ENCODE measurements at regions not wholly inside any gene's neighbourhood (a gene's known extent, or its start where the extent isn't known, plus 50 kb on each side); places are given as distances from the start of the nearest gene placed in this dataset.

DNA sequence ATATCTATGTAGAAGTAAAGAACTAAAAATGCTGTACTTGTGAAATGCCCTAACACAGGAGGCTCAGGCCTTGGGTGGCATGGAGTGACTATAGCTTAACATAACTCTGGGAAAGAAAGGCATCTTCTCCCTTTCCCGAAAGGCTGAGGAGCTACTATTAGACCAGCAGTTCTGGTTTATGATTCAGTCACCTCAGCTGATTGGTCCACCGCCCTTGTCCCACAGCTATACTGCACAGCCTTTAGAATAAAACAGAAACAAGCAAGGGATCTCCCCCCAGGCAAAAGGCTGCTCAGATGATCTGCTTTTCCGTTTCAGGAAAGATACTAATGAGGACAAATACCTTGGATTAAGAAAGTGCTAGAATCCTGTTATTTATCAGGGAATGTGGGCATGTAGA, 171.3 kb downstream of the SNCA start:
- FAIRE-seq, result no peak
- DNase-seq (ENCODE audit: insufficient read length, low spot score), result no peak

DNA sequence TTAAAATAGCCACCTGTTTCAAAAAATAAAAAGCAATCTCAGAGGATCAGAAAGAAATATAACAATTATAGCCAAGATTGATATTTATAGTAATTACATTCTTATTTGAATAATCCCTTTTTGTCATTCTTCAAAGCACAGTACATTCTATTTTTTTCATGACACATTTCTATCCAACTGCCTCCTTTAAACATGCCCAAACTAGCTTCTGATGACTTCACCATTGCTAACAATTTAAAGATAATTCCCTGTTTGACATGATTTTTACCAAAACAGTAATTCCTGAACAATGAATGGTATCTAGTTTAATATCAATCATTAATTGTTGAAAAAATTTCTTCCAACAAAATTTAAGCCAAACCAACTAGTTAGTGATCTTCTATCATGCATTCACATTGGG, 172.4 kb downstream of the SNCA start:
- DNase-seq (ENCODE audit: insufficient read length, low spot score), result no peak

DNA sequence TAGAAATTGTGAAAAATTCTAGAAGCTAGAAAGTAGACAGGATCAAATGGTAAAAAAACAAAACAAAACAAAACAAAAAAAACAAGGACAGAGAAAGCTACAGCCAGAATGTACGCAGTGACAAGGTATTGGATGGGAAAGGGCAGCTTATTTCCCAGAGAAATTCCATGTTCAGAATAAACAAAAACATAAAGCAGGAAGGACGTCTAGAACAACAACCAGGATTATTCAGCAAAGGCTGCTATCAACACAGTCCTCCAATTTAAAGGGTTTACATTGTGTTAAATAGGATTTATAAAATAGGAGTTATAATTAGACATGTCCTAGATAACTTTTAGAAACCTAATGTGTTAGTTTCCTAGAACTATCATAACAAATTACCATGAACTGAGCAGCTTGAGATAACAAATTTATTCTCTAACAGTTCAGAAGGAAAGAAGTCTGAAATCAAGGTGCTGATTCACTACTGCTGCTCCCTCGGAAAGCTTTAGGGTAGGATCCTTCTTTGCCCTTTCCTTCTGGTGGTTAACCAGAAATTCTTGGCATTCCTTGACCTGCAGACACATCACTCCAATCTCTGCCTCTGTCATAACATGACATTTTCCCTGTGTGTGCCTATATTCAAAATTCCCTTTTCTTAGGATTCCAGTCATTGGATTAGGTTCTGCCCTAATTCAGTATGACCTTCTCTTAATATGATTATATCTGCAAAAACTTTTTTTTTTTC, 175.6 kb downstream of the SNCA start:
- peak; percentile 14 for DNase-seq (ENCODE audit: insufficient read length, low spot score)

More for the DNA sequence above, 172.4 kb downstream of the SNCA start:
- no peak for FAIRE-seq

DNA sequence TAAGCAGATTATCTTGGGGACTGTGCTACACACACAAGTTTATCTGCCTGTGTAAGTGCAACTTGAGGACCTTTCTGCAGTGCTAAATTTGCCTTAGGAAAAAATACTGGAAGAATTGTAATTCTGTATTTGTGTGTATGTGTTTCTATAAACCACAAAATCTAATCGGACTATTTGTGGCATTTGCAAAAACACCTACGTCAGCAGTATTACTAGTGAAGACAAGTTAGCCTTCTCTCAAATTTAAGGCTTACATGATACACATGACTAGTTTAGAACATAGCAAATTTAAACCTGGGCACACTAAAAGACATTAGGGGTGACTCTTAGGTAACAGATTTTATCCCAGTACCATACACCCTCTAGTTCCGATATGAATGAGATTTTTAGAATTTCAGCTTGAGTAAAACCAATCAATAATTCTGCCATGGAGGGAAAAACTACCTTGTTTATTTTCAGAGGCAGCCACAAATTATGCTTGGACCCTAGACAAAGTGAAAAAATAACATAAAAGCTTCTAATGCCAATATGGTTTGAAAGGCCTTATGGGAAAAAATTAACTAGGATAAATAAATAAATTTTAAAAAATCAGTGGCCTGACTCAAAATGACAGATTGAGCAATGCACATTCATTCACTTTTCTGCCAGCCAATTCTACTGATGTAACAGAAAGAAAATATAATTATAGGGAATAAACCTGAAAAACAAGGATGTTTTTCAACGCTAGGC, 176.4 kb downstream of the SNCA start:
- no peak for FAIRE-seq
- DNase-seq (ENCODE audit: insufficient read length, low spot score), result no peak

More for the DNA sequence above, 175.6 kb downstream of the SNCA start:
- no peak for FAIRE-seq

DNA sequence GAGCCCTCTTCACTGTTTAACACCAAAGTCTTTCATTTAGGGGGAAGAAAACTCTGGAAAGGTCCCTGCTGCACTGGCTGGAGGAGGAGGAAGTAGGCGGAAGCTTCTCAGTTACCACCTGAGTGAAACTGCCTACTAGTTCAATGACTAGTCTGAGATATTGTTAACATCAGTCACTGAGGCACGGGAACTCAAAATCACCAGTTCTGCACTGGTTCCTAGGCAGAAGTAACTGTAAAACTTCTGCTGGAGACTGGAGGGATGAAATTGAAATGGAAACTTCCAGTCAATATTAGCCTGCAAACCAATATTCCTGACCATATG, 178.3 kb downstream of the SNCA start:
- DNase-seq (ENCODE audit: insufficient read length, low spot score), result no peak
- FAIRE-seq, result no peak

DNA sequence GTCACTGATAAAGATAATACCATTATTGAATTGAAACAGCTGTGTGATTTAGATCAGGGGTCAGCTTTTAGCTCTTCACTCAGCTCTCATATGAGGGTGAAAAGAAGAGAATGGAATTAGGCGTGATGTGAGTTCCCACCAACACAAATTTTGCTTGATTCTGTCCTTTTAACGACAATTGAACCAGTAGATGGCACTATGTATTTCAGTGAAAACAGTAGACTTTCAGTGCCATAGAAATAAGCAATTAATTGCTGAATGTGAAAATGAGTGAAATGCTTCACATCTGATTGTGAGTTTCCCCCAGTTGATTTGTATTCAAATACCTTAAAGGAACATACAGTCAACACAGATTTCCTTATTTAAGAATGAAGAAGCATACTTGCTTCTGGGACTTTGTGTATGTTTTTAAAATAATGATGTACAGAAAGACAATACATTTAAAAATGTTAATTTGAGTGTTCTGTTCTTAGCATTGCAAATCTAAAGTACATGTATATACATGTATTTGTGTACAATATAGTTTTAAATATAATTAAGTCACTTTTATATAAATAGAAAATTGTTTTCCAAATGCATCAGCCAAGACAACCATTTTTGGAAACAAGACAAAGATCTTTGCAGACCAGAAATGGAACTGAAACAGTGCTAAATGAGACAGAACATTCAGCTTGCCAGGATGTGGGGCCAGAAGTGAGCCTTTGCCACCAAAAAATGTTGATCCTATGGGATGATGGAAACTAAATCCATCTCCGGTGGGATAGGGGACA, 178.8 kb downstream of the SNCA start:
- no peak for FAIRE-seq
- peak; percentile 1 for DNase-seq (ENCODE audit: insufficient read length, low spot score)

DNA sequence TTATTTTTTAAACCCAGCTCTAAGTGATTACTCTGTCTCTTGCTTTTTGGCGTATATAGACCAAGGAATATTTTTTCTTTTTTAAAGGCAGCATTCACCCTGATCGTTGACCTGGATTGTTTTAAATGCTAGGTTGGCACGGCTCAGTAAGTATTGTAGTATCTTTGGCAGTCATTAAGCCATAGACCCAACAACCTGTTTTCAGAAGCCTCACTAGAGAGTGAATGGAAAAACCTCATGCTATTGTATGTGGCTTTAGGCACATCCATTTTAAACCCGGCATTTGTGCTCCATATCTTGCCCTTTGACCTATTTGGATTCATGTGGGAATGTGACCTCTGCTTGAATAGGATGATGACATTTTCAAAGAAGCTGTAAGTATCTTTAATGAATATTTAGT, 183.9 kb downstream of the SNCA start:
- DNase-seq (ENCODE audit: insufficient read length, low spot score), result no peak
- no peak for FAIRE-seq

DNA sequence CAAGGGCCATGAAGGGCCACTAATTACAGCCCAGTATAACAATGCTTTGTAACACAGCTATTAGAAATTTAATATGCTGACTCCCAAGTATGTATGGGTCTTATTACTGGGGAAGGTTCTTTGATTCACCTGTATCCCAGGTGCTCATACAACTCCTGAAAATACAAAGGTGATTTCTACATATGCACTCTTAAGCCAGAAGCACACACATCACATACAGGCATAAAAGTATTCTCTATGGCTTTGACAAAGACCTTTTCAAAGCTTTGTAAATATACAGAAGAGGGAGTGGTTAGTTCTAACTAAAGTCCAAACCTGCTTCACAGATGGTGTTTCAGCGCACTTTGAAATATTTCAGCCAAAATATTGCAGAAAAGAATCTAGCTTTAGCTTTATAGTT, 191.5 kb downstream of the SNCA start:
- DNase-seq (ENCODE audit: insufficient read length, low spot score), result no peak
- FAIRE-seq, result no peak

DNA sequence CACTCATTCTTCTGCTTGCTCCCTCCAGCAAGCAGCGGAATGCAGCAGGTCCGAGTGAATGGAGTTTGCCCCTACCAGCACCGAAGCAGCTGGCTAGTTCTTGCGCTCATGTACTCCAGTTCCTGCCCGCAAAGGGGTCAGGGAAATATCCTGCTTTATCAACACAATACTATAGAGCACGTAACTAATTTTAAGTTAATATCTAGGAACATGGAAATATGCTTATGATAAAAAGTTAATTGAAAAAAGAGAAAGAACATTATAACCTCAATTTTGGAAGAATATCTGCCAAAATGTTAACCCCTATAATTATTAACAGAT, 195.6 kb downstream of the SNCA start:
- FAIRE-seq, result no peak

DNA sequence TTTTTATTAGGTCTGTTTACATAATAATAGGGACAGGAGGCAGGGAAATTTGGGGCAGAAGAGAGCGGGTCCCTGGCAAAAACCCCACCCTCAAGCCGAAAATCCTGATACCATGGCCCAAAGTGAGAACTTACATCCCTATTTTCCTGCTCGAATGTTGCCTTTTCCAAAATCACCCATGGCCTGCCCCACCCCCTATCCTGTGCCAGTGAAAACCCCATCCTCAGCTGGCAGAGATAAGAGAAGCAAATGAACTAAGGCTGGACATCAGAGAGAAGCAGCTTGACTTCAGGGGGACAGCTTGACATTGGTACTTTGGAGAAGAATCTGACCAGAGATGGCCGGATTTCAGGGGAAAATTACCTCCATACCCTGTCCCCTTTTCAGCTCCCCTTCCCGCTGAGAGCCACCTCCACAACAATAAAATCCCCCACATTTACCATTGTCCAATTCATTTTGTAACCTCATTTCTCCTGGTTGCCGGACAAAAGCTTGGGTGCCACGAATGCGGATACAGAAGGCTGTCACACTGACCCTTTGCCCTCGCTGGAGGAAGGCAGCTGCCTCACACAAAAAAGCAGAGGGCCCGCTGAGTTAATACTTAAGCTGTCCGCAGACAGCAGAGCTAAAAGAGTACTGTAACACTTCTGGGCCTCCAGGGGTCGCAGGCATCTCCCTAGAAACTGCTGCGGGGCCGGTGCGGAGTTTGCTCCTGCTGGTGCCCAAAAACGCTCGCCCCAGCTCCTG, 196.2 kb downstream of the SNCA start:
- FAIRE-seq (no peak), DNase-seq (ENCODE audit: insufficient read length, low spot score) (peak; percentile 1)

More for the DNA sequence above, 195.6 kb downstream of the SNCA start:
- no peak for DNase-seq (ENCODE audit: insufficient read length, low spot score)

DNA sequence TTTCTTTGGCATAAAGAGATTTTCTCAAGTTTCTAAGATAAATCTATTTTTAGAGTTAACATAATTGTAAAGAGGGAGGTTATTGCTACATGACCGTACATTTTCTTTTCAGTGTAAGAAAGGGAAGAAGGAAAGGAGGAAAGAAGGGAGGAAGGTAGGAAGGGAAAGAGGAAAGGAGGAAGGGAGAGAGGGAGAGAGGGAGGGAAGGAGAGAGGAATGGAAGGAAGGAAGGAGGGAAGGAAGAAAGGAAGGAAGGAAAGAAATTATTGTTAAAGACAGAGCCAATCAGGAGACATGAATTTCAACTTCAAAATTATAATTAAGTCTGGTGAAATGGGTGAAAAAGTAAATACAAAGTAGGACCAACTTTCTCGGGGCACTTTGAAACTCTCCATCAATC, 197.6 kb downstream of the SNCA start:
- no peak for FAIRE-seq
- DNase-seq (ENCODE audit: insufficient read length, low spot score), result no peak

DNA sequence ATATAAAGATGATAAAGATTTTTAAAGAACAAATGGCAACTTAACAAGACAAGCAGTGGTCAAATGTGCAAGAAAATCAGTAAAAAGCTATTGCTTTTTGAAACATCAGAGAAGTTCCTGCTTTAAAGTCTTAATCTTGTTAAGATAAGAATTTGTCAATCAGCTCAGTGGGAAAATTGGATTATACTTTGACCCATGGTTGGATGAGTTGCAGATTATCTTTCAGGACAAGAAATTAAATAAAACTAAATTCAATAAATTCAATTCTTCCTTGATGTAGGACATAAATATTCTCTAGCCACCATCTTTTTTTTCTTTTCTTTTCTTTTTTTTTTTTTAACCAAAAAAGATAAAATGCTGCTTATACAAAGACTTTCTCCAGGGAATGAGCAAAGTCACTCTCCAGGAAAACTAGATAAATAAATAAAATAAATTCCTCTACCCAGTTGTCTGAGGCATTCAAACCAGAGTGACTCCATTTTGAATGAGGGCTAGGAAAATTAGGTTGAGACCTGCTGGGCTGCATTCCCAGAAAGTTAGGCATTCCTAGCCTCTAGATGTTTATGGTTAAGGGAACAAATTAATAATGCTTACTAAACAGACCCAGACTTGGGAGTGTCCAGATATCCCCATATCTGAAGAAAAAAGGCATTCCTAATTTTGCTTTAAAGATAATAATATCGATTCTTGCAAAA, 211.2 kb downstream of the SNCA start:
- FAIRE-seq (no peak), DNase-seq (ENCODE audit: insufficient read length, low spot score) (no peak)

DNA sequence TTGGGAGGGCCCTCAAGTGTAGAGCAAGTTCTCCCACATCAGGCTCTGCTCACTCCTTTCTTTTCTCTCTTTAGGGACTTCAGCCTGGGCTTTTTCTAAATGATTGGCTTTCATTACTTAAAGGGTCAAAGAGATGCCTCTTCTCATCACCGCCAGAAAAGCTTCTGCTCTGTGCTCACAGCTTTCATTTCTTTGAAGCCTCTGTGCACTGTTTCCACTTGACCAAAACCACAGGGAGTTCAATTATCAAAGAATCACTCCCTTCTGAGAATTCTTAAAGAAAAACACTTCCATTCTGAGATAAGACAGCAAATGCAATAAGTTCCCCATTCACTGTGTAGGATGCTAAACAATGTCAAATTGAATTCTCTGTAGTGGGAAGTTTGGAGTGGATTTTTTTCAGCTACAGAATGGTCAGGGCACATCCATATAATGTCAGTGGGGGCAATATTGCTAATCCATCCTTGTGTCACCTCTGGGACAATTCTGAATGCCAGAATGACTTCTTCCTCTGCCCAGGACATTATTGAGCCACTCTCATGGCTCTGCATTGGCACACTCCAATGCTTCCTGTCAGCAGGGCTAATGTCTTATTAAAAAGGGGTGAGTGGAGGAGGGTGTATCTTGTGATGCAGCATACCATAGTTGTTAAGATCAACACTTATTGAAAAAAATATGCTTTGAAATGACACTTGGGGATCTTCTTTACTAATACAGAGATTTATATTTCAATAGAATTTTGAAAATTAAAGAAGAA, 217.6 kb downstream of the SNCA start:
- no peak for DNase-seq (ENCODE audit: insufficient read length, low spot score)
- no peak for FAIRE-seq

DNA sequence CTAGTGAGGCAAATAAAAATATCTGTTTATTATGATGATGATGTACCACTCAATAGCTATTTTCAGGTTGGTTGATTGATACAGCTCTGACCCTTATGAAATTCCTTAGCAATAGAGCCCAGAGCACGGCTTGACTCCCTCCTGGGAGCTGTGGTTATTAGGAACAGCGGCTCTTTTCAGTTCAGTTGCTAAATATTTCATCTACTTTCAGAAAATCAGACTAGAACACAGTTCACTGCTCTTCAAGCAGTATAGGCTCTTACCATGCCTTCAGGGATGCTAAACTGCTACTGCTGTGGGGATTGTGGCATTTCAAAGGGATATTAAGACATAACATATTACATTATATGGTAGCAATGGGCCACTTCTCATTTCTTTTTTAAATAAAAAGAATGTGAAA, 218.8 kb downstream of the SNCA start:
- DNase-seq (ENCODE audit: insufficient read length, low spot score) (no peak), FAIRE-seq (no peak)

DNA sequence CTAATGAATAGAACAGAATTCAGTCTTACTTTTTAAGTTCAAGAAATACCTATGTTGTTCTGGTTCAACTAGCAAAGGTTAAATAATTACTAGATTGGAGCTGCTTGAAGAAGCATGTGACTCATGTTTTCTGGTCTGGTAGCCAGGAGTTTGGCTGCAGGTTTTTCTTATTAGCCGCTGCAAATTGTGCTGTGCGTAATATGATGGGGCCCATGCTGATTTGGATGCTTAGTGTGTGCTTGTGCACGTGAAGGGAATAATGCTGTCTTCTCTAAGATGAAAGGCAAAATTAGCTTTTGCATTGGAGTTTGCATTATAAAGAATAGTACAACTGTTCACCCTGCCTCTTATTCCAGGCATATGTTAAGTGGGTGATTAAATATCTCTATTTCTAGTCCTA, 219.6 kb downstream of the SNCA start:
- DNase-seq (ENCODE audit: insufficient read length, low spot score) (no peak), FAIRE-seq (no peak)

DNA sequence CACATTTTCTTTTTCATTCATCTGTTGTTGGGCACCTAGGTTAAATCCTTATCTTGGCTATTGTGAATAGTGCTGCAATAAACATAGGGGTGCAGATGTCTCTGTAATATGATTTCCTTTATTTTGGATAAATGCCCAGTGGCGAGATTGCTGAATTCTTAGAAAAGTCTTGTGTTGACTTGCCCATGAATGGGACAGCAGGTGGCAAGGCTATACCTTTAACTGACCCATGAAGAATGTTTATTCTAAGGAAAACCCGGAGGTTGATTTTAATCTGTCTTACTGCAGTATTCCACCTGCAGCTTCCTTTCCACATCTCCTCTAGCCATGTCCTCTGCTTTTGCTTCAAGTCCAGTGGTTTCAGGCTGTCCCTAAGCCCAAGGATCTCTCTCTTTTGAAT, 220.6 kb downstream of the SNCA start:
- no peak for DNase-seq (ENCODE audit: insufficient read length, low spot score)

DNA sequence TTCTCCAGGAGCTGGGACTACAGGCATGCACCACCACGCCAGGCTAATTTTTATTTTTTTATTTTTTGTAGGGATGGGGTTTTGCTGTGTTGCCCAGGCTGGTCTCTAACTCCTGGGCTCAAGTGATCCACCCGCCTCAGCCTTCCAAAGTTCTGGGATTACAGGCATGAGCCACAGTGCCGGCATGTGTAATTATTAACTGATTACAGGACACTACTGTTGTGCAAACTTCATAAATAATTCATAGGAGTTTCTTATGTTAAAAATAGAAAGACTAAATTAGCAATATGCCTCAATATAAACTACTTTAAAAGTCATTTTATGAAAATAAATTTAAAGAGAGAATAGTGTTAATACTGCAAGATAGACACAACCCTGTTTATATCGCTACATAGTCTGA, 221.9 kb downstream of the SNCA start:
- DNase-seq (ENCODE audit: insufficient read length, low spot score) (no peak), FAIRE-seq (no peak)

More for the DNA sequence above, 220.6 kb downstream of the SNCA start:
- FAIRE-seq, result no peak

DNA sequence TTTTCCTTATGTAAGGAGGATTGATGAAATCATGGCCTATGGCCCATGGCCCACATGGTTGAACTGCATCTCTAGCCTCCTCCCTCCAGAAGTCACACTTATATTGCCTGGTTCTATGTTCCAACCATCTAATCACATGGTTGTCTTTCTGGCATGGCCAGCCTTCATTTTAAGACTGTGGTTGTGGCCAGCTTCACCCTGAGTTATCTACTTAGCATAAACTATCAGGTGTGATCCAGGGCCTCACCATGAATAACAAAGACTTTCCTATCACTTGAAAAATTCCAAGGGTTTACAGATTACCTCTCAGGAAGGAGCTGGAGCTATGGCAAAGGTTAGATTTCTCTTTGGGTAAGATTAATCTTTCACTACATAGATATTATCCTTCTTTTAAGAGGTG, 222.8 kb downstream of the SNCA start:
- DNase-seq (ENCODE audit: insufficient read length, low spot score), result no peak
- FAIRE-seq, result no peak

DNA sequence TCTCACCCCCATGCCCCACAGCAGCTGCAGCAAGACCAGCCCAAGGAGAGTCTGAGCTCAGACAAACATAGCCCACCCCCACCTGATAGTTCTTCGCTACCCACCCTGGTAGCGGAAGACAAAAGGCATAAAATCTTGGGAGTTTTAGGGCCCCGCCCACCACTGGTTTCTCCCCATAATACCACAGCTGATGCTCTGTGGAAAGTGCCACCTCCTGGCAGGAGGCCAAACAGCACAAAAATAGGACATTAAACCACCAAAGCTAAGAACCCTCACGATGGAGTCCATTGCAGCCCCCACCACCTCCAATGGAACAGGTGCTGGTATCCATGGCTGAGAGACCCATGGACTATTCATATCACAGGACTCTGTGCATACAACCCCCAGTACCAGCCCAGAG, 226.7 kb downstream of the SNCA start:
- FAIRE-seq, result no peak
- DNase-seq (ENCODE audit: insufficient read length, low spot score), result no peak

DNA sequence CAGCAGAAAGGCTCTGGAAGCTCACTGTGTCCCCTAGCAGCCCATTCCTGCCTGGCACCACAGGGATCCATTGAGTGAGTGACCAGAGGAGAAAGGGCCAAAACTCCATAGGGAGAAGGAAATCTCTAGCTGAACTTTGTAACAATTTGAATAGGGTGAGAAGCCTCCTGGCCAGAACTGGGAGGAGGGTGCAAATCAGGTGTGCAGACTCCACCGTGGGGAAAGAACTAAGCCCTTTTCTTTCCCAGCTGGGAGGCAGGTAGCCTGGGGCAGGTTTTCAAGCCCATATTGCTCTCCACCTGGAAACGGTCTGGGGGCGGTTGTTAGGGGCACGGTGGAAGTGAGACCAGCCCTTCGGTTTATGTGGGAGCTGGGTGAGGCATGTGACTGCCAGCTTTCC, 227.2 kb downstream of the SNCA start:
- DNase-seq (ENCODE audit: insufficient read length, low spot score) (no peak), FAIRE-seq (no peak)

Data from HTR-8/SVneo (cell line).